ENCODE measurements at regions not wholly inside any gene's neighbourhood (a gene's known extent, or its start where the extent isn't known, plus 50 kb on each side); places are given as distances from the start of the nearest gene placed in this dataset.

- Histone ChIP-seq H3K36me3 (ENCODE audit: insufficient read depth, low read length) (no peaks in the 10 kb centered on the region), H3K4me1 (ENCODE audit: insufficient read depth, low read length, poor library complexity, severe bottlenecking) (peaks cover 38% of the 10 kb centered on the region), H3K9me3 (ENCODE audit: insufficient read depth, low read depth, low read length) (no peaks in the 10 kb centered on the region), H4K20me1 (ENCODE audit: insufficient read depth, low read length, poor library complexity, severe bottlenecking) (no peaks in the 10 kb centered on the region), H3K4me2 (ENCODE audit: low read depth, low read length, poor library complexity, severe bottlenecking) (no peak overlapping the region), H3K9ac (ENCODE audit: low read depth, low read length, poor library complexity, severe bottlenecking) (no peak overlapping the region), H3K4me3 (ENCODE audit: low read length, poor library complexity, severe bottlenecking) (no peak overlapping the region), H2AFZ (ENCODE audit: low read length) (no peak overlapping the region), H3K9me2 (replicated peaks; ENCODE audit: low read depth, low read length) (no peaks in the 10 kb centered on the region), H3K79me2 (ENCODE audit: insufficient read depth, low read length) (no peaks in the 10 kb centered on the region), H3K27me3 (ENCODE audit: insufficient read depth, low read length, poor library complexity, severe bottlenecking) (no peaks in the 10 kb centered on the region), H3F3A (ENCODE audit: low read depth) (0 out of 2 replicates have a peak, but pooled peaks cover 5% of the 10 kb centered on the region)
- TF ChIP-seq CTCF (conservative IDR thresholded peaks at IDR 0.05; ENCODE audit: low read length) (no peak), EZH2phosphoT487 (IDR thresholded peaks at IDR 0.05; ENCODE audit: borderline replicate concordance) (no peak)
These were observed 358.2 kb upstream of the TLE4 start for GRCh38 chr9:79213417-79214125.

- Histone ChIP-seq H4K20me1 (ENCODE audit: insufficient read depth, low read length, poor library complexity, severe bottlenecking) (no peaks in the 10 kb centered on the region), H3K9me2 (replicated peaks; ENCODE audit: low read depth, low read length) (no peaks in the 10 kb centered on the region), H3K4me3 (ENCODE audit: low read length, poor library complexity, severe bottlenecking) (no peak overlapping the region), H3K36me3 (ENCODE audit: insufficient read depth, low read length) (no peaks in the 10 kb centered on the region), H3F3A (ENCODE audit: low read depth) (no peaks in the 10 kb centered on the region), H3K4me1 (ENCODE audit: insufficient read depth, low read length, poor library complexity, severe bottlenecking) (peaks cover 17% of the 10 kb centered on the region), H2AFZ (ENCODE audit: low read length) (no peak overlapping the region), H3K9ac (ENCODE audit: low read depth, low read length, poor library complexity, severe bottlenecking) (no peak overlapping the region), H3K9me3 (ENCODE audit: insufficient read depth, low read depth, low read length) (no peaks in the 10 kb centered on the region), H3K79me2 (ENCODE audit: insufficient read depth, low read length) (no peaks in the 10 kb centered on the region), H3K27me3 (ENCODE audit: insufficient read depth, low read length, poor library complexity, severe bottlenecking) (no peaks in the 10 kb centered on the region), H3K4me2 (ENCODE audit: low read depth, low read length, poor library complexity, severe bottlenecking) (no peak overlapping the region)
- no peak for TF ChIP-seq EZH2phosphoT487 (IDR thresholded peaks at IDR 0.05; ENCODE audit: borderline replicate concordance)
These were observed 355.9 kb upstream of the TLE4 start for GRCh38 chr9:79215821-79216220.

GRCh38 chr9:79220251-79220650 lies 351.5 kb upstream of the TLE4 start:
- Histone ChIP-seq H3K4me1 (ENCODE audit: insufficient read depth, low read length, poor library complexity, severe bottlenecking) (no peaks in the 10 kb centered on the region), H3K4me2 (ENCODE audit: low read depth, low read length, poor library complexity, severe bottlenecking) (no peak overlapping the region)

More at GRCh38 chr9:79220251-79220650, 351.5 kb upstream of the TLE4 start:
- TF ChIP-seq CTCF (conservative IDR thresholded peaks at IDR 0.05; ENCODE audit: low read length) (no peak), EZH2phosphoT487 (IDR thresholded peaks at IDR 0.05; ENCODE audit: borderline replicate concordance) (no peak)
- no peaks in the 10 kb centered on the region for H3K79me2 ChIP-seq (ENCODE audit: insufficient read depth, low read length)
- no peaks in the 10 kb centered on the region for H3K27me3 ChIP-seq (ENCODE audit: insufficient read depth, low read length, poor library complexity, severe bottlenecking)
- H3K9me3 ChIP-seq (ENCODE audit: insufficient read depth, low read depth, low read length), result no peaks in the 10 kb centered on the region
- H3K36me3 ChIP-seq (ENCODE audit: insufficient read depth, low read length), result no peaks in the 10 kb centered on the region
- no peak overlapping the region for H3K9ac ChIP-seq (ENCODE audit: low read depth, low read length, poor library complexity, severe bottlenecking)
- H2AFZ ChIP-seq (ENCODE audit: low read length), result no peak overlapping the region
- H3F3A ChIP-seq (ENCODE audit: low read depth), result no peaks in the 10 kb centered on the region
- no peaks in the 10 kb centered on the region for H4K20me1 ChIP-seq (ENCODE audit: insufficient read depth, low read length, poor library complexity, severe bottlenecking)
- H3K4me3 ChIP-seq (ENCODE audit: low read length, poor library complexity, severe bottlenecking), result no peak overlapping the region
- no peaks in the 10 kb centered on the region for H3K9me2 ChIP-seq (replicated peaks; ENCODE audit: low read depth, low read length)
